ENCODE measurements at regions not wholly inside any gene's neighbourhood (a gene's known extent, or its start where the extent isn't known, plus 50 kb on each side); places are given as distances from the start of the nearest gene placed in this dataset.
A peak's percentile ranks its signal among the peaks of the same experiment; 100 is the strongest.
"Not testable (repeated sequence)": the region's sequence is repeated elsewhere in the genome, so short reads cannot be mapped to it uniquely, and the experiment has no call there.

GRCh38 chr14:104401785-104402184 lies 177.8 kb upstream of the C14orf180 start:
- TF ChIP-seq, protein P1, sequence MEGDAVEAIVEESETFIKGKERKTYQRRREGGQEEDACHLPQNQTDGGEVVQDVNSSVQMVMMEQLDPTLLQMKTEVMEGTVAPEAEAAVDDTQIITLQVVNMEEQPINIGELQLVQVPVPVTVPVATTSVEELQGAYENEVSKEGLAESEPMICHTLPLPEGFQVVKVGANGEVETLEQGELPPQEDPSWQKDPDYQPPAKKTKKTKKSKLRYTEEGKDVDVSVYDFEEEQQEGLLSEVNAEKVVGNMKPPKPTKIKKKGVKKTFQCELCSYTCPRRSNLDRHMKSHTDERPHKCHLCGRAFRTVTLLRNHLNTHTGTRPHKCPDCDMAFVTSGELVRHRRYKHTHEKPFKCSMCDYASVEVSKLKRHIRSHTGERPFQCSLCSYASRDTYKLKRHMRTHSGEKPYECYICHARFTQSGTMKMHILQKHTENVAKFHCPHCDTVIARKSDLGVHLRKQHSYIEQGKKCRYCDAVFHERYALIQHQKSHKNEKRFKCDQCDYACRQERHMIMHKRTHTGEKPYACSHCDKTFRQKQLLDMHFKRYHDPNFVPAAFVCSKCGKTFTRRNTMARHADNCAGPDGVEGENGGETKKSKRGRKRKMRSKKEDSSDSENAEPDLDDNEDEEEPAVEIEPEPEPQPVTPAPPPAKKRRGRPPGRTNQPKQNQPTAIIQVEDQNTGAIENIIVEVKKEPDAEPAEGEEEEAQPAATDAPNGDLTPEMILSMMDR (IDR thresholded peaks at IDR 0.05; ENCODE audit: borderline replicate concordance, control extremely low read depth, extremely low read depth, insufficient read depth, missing control alignments) = no peak
- in situ Hi-C loops (cut with MboI; ENCODE audit: low sequenced_read_pairs, unreplicated experiment) = no loop called here
- DNase-seq (ENCODE audit: low spot score) = no peak

GRCh38 chr14:104402303-104402702 lies 177.3 kb upstream of the C14orf180 start:
- DNase-seq (ENCODE audit: low spot score); in situ Hi-C loops (cut with MboI; ENCODE audit: low sequenced_read_pairs, unreplicated experiment): not testable (repeated sequence)

GRCh38 chr14:104403421-104404220 lies 175.9 kb upstream of the C14orf180 start:
- TF ChIP-seq, protein P1 (IDR thresholded peaks at IDR 0.05; ENCODE audit: borderline replicate concordance, control extremely low read depth, extremely low read depth, insufficient read depth, missing control alignments) = no peak
- DNase-seq (ENCODE audit: low spot score) = peak; percentile 10
- in situ Hi-C loops (cut with MboI; ENCODE audit: low sequenced_read_pairs, unreplicated experiment) = no loop called here

GRCh38 chr14:104404922-104405321 lies 174.6 kb upstream of the C14orf180 start:
- TF ChIP-seq, protein P1 (IDR thresholded peaks at IDR 0.05; ENCODE audit: borderline replicate concordance, control extremely low read depth, extremely low read depth, insufficient read depth, missing control alignments) = no peak
- DNase-seq (ENCODE audit: low spot score) = no peak
- in situ Hi-C loops (cut with MboI; ENCODE audit: low sequenced_read_pairs, unreplicated experiment) = no loop called here

DNA sequence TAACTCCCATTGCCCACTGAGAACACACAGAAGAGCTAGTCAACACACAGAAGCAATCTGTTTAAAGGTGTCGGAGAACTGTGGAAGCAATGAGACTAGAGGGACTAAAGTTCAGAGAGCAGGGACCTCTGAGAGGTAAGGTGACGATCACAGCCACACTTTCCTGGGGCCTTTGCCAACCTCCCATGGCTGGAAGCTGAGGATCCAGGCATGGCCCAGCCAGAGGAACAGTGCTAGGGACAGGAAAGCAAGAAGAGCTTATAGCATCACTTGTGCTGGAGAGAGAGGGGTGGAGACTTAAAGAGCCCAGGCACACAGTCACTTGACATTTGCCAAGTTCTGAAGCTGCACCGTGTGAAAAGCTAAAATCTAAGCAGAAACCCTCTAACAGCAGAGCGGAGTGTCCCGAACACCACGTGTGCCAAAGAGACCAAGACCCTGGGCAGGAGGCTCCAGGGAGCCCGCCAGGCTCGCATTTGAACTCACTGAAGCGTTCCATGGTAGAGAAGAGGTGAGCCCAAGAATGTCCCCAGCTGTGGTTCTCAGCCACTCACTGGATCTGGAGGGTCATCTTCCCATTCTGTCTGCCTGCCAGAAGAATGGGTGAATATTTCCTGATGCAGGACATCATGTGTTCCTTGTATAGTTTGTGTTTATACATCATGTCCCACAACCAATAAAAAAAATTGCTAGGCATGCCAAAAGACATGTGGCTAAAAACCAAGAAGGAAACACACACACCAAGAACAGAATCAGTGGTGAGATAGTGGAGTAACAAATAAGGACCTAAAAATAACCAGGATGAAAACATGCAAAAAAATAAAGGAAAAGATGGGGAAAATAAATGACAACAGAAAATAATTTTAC lies 174.0 kb upstream of the C14orf180 start:
- TF ChIP-seq, protein P1 (IDR thresholded peaks at IDR 0.05; ENCODE audit: borderline replicate concordance, control extremely low read depth, extremely low read depth, insufficient read depth, missing control alignments) = no peak
- in situ Hi-C loops (cut with MboI; ENCODE audit: low sequenced_read_pairs, unreplicated experiment) = no loop called here

GRCh38 chr14:104406831-104407230 lies 172.7 kb upstream of the C14orf180 start:
- in situ Hi-C loops (cut with MboI; ENCODE audit: low sequenced_read_pairs, unreplicated experiment) = no loop called here
- TF ChIP-seq, protein P1 (IDR thresholded peaks at IDR 0.05; ENCODE audit: borderline replicate concordance, control extremely low read depth, extremely low read depth, insufficient read depth, missing control alignments) = no peak
- no peak for DNase-seq (ENCODE audit: low spot score)

More for the DNA sequence above, 174.0 kb upstream of the C14orf180 start:
- no peak for DNase-seq (ENCODE audit: low spot score)

DNA sequence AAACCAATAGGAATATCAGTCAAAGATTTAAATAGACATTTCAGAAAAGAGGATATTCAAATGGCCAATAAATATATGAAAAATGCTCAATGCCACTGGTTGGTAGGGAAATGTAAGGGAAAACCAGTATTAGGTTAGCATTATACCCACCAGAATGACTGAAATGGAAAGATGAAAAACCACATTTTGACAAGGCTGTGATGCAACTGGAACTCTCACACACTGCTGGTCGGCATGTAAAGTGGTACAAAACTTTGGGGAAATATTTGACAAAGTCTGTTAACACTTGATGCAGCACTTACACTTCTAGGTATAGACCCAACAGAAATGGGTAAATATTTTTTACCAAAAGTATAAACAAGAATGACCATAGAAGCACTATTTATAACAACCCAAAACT lies 163.2 kb upstream of the C14orf180 start:
- in situ Hi-C loops (cut with MboI; ENCODE audit: low sequenced_read_pairs, unreplicated experiment) = no loop called here
- no peak for DNase-seq (ENCODE audit: low spot score)
- TF ChIP-seq, protein P1 (IDR thresholded peaks at IDR 0.05; ENCODE audit: borderline replicate concordance, control extremely low read depth, extremely low read depth, insufficient read depth, missing control alignments) = no peak
